H1 (cell line): ENCODE measurements at regions not wholly inside any gene's neighbourhood (a gene's known extent, or its start where the extent isn't known, plus 50 kb on each side); places are given as distances from the start of the nearest gene placed in this dataset.

ENCODE experiments used
- ASH2L ChIP-seq: fragments of 200-600, 300-600 bp; sonication (generic); IDR thresholded peaks from one replicate; pipeline ENCODE4 v1.7.1; 2017; ENCODE audit warnings: low read length
- CHD7 ChIP-seq: fragments of 300-600 bp; sonication (generic); IDR thresholded peaks from 2 replicates; pipeline ENCODE4 v1.7.1; 2012; ENCODE audit warnings: low read length, moderate library complexity, mild to moderate bottlenecking, inconsistent platforms; ENCODE audit not compliant: insufficient replicate concordance
- CREB1 ChIP-seq: IDR thresholded peaks from 2 replicates; pipeline ENCODE4 v1.6.1; 2012; ENCODE audit warnings: inconsistent platforms
- CTBP2 ChIP-seq: IDR thresholded peaks from 2 replicates; pipeline ENCODE4 v1.7.0; 2011; ENCODE audit warnings: borderline replicate concordance, mild to moderate bottlenecking, moderate library complexity, mixed read lengths, low read length; ENCODE audit not compliant: insufficient read depth, insufficient read length
- FOSL1 ChIP-seq: IDR thresholded peaks from 2 replicates; pipeline ENCODE4 v1.6.1; 2011; ENCODE audit warnings: mild to moderate bottlenecking, low read depth, low read length, moderate library complexity; ENCODE audit not compliant: insufficient read depth
- HDAC6 ChIP-seq: IDR thresholded peaks from one replicate; pipeline ENCODE4 v1.7.1; 2012; ENCODE audit warnings: low read depth, mild to moderate bottlenecking, inconsistent platforms, low read length, moderate library complexity
- KDM5A ChIP-seq: fragments of 200-600 bp; IDR thresholded peaks from 2 replicates; pipeline ENCODE4 v1.7.1; 2012; ENCODE audit warnings: mild to moderate bottlenecking, low read length, inconsistent platforms, mixed read lengths
- NANOG ChIP-seq: IDR thresholded peaks from 2 replicates; pipeline ENCODE4 v1.6.1; 2011; ENCODE audit warnings: low read length, low read depth, mild to moderate bottlenecking, inconsistent platforms; ENCODE audit not compliant: insufficient read depth, poor library complexity, severe bottlenecking
- RAD21 ChIP-seq, 2 experiments: IDR thresholded peaks in 1 of 2; conservative IDR thresholded peaks in 1 of 2; 2 replicates each; pipeline ENCODE4 v1.6.1; 2011; ENCODE audit warnings: low read depth in 2 of 2, low read length in 2 of 2, improper control_type of control experiment in 1 of 2, inconsistent platforms in 1 of 2, mild to moderate bottlenecking in 1 of 2, moderate library complexity in 1 of 2
- SUZ12 ChIP-seq: fragments of 200-600 bp; sonication (generic); IDR thresholded peaks from 2 replicates; pipeline ENCODE4 v1.6.1; 2012; ENCODE audit warnings: mild to moderate bottlenecking, inconsistent platforms, low read length, moderate library complexity, mixed read lengths

- TF ChIP-seq CHD7 (no peak), FOSL1 (no peak), RAD21 (IDR thresholded peaks at IDR 0.05 in 1 of 2, conservative IDR thresholded peaks at IDR 0.05 in 1 of 2; ENCODE audit: low read depth in 2 of 2, low read length in 2 of 2) (no peak), HDAC6 (no peak), NANOG (no peak), SUZ12 (no peak), KDM5A (no peak), CTBP2 (no peak), CREB1 (no peak), ASH2L (no peak)
These were observed 290.1 kb upstream of the ZNF608 start (continued) for GRCh38 chr5:125036494-125036893.
